ENCODE measurements at regions not wholly inside any gene's neighbourhood (a gene's known extent, or its start where the extent isn't known, plus 50 kb on each side); places are given as distances from the start of the nearest gene placed in this dataset.

GRCh38 chrX:40449396-40449795 lies 131.4 kb upstream of the ATP6AP2 start:
- DNase-seq = no peak

GRCh38 chrX:40448793-40449192 lies 132.0 kb upstream of the ATP6AP2 start:
- no peak for DNase-seq

GRCh38 chrX:40446921-40447320 lies 133.8 kb upstream of the ATP6AP2 start:
- no peak for DNase-seq

- DNase-seq = no peak
Observed at GRCh38 chrX:40445691-40446090, 135.1 kb upstream of the ATP6AP2 start.

- no peak for DNase-seq
Observed at GRCh38 chrX:40444798-40445496, 135.8 kb upstream of the ATP6AP2 start.

GRCh38 chrX:40444133-40444532 lies 136.6 kb upstream of the ATP6AP2 start:
- DNase-seq = no peak

- DNase-seq = no peak
Observed at GRCh38 chrX:40440866-40441265, 139.9 kb upstream of the ATP6AP2 start.

- DNase-seq = peak in 1 of 2 experiments; percentile 18
Observed at GRCh38 chrX:40439625-40440532, 140.9 kb upstream of the ATP6AP2 start.

- DNase-seq = no peak
Observed at GRCh38 chrX:40437348-40437747, 143.4 kb upstream of the ATP6AP2 start.

GRCh38 chrX:40434947-40435346 lies 145.8 kb upstream of the ATP6AP2 start:
- no peak for DNase-seq

GRCh38 chrX:40434443-40434842 lies 146.3 kb upstream of the ATP6AP2 start:
- DNase-seq = no peak

GRCh38 chrX:40433160-40433559 lies 147.6 kb upstream of the ATP6AP2 start:
- no peak for DNase-seq

- no peak for DNase-seq
Observed at GRCh38 chrX:40424259-40424658, 156.5 kb upstream of the ATP6AP2 start.

GRCh38 chrX:40423299-40423698 lies 157.5 kb upstream of the ATP6AP2 start:
- no peak for DNase-seq

GRCh38 chrX:40422021-40422420 lies 158.7 kb upstream of the ATP6AP2 start:
- DNase-seq = no peak

- no peak for DNase-seq
Observed at GRCh38 chrX:40420899-40421729, 159.7 kb upstream of the ATP6AP2 start.

GRCh38 chrX:40418813-40419195 lies 162.0 kb upstream of the ATP6AP2 start:
- DNase-seq = peak in 1 of 2 experiments; percentile 19

- peak in 1 of 2 experiments; percentile 17 for DNase-seq
Observed at GRCh38 chrX:40418146-40418812, 162.5 kb upstream of the ATP6AP2 start.

GRCh38 chrX:40415675-40416074 lies 165.1 kb upstream of the ATP6AP2 start:
- no peak for DNase-seq

- DNase-seq = no peak
Observed at GRCh38 chrX:40414335-40414734, 166.4 kb upstream of the ATP6AP2 start.

- DNase-seq = peak in 1 of 2 experiments; percentile 20
Observed at GRCh38 chrX:40411340-40412111, 169.2 kb upstream of the ATP6AP2 start.

- no peak for DNase-seq
Observed at GRCh38 chrX:40410859-40411258, 169.9 kb upstream of the ATP6AP2 start.
